ENCODE measurements at regions not wholly inside any gene's neighbourhood (a gene's known extent, or its start where the extent isn't known, plus 50 kb on each side); places are given as distances from the start of the nearest gene placed in this dataset.

DNA sequence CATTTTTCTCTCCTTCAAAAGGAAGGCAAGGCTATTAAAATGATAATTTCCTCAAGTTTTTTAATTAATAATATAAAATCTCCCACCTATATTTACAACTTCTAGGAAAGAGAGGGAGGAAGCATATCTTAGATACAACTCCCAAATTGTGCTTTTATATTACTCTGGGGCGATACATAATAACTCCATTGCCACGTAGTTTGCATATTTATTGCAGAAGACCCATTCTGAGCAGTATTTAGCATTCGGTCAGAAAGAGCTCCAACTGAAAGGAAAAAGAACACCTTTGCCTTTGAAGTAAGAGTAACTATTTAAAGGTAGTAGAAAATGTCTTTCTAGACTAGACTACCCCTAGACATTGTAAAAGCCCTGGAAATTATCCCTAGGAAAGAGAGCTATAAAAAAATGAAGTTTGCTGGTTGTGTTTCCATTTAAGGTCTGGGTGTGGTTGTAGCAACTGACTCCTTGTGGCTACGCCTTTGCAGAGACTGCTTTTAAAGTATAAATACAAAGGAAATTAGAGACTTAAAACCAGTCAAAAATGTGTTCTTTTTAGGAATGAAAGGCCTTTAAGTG lies 566.1 kb downstream of the ZNF608 start:
- Histone ChIP-seq H4K5ac (ENCODE audit: insufficient read length, low read depth, low read length) (no peak overlapping the region), H3K14ac (ENCODE audit: insufficient read depth, low read length) (no peak overlapping the region), H3K9me3 (ENCODE audit: control insufficient read depth, low read depth, low read length) (no peaks in the 10 kb centered on the region), H4K91ac (ENCODE audit: insufficient read length, low read depth, low read length) (no peak overlapping the region), H3T11ph (ENCODE audit: low read length) (no peak overlapping the region), H3K56ac (ENCODE audit: insufficient read length, low read depth, low read length) (no peak overlapping the region), H3K23me2 (ENCODE audit: insufficient read length, low read depth, low read length, poor library complexity, severe bottlenecking) (no peaks in the 10 kb centered on the region), H4K20me1 (ENCODE audit: control insufficient read depth, insufficient read depth, insufficient read length) (no peaks in the 10 kb centered on the region), H2BK15ac (ENCODE audit: low read depth, low read length) (no peak overlapping the region), H3K4me2 (ENCODE audit: insufficient read depth, insufficient read length, low read length) (no peak overlapping the region), H2BK12ac (ENCODE audit: insufficient read length, low read depth, low read length) (no peak overlapping the region), H3K4me1 (ENCODE audit: insufficient read depth, low read length) (no peaks in the 10 kb centered on the region), H3K9ac (ENCODE audit: extremely low read depth, insufficient read length, low read length) (no peak overlapping the region), H2AK5ac (ENCODE audit: insufficient read length, low read length) (no peak overlapping the region), H3K27me3 (ENCODE audit: insufficient read depth, low read length) (no peaks in the 10 kb centered on the region), H2BK120ac (ENCODE audit: low read depth, low read length, poor library complexity, severe bottlenecking) (no peak overlapping the region), H4K8ac (replicated peaks; ENCODE audit: insufficient read length, low read depth, low read length) (no peak overlapping the region), H3K4ac (ENCODE audit: low read depth, low read length) (no peak overlapping the region), H2BK20ac (ENCODE audit: low read depth, low read length, poor library complexity, severe bottlenecking) (no peak overlapping the region), H2BK5ac (ENCODE audit: insufficient read length, low read length) (no peak overlapping the region), H3K79me2 (ENCODE audit: insufficient read depth, low read length) (no peaks in the 10 kb centered on the region), H3K79me1 (ENCODE audit: insufficient read depth, low read depth, low read length, poor library complexity, severe bottlenecking) (no peaks in the 10 kb centered on the region), H3K18ac (ENCODE audit: insufficient read length, low read depth, low read length) (no peak overlapping the region), H2AFZ (ENCODE audit: low read length) (no peak overlapping the region), H3K27ac (ENCODE audit: insufficient read length, low read depth, low read length) (no peak overlapping the region), H3K23ac (ENCODE audit: insufficient read length, low read depth, low read length) (no peak overlapping the region)
- no peak overlapping the region for H3K4me3 Mint-ChIP-seq
- H3K27ac Mint-ChIP-seq = no peak overlapping the region
- TF ChIP-seq, protein P1, sequence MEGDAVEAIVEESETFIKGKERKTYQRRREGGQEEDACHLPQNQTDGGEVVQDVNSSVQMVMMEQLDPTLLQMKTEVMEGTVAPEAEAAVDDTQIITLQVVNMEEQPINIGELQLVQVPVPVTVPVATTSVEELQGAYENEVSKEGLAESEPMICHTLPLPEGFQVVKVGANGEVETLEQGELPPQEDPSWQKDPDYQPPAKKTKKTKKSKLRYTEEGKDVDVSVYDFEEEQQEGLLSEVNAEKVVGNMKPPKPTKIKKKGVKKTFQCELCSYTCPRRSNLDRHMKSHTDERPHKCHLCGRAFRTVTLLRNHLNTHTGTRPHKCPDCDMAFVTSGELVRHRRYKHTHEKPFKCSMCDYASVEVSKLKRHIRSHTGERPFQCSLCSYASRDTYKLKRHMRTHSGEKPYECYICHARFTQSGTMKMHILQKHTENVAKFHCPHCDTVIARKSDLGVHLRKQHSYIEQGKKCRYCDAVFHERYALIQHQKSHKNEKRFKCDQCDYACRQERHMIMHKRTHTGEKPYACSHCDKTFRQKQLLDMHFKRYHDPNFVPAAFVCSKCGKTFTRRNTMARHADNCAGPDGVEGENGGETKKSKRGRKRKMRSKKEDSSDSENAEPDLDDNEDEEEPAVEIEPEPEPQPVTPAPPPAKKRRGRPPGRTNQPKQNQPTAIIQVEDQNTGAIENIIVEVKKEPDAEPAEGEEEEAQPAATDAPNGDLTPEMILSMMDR (conservative IDR thresholded peaks at IDR 0.05) = no peak
- peaks cover 11 to 20% of the 10 kb centered on the region in 2 experiments for H3K9me3 Mint-ChIP-seq
- H3K36me3 Mint-ChIP-seq (ENCODE audit: insufficient read depth in 1 of 3, low read depth in 3 of 3) = peaks cover 5 to 23% (median 13%) of the 10 kb centered on the region in 3 experiments; a peak in 5 of 7 replicates
- H3K4me1 Mint-ChIP-seq = peaks cover 12 to 17% of the 10 kb centered on the region in 2 experiments
- WGBS (ENCODE audit: extremely low coverage, insufficient read length, low lambda C conversion rate) = no CpG with 5 or more reads among the region's 4 CpGs
- no peaks in the 10 kb centered on the region for H3K27me3 Mint-ChIP-seq (ENCODE audit: low read depth)
- no peak for DNase-seq
